IMR-90 (cell line): ENCODE measurements at regions not wholly inside any gene's neighbourhood (a gene's known extent, or its start where the extent isn't known, plus 50 kb on each side); places are given as distances from the start of the nearest gene placed in this dataset.

Source experiments
- ATAC-seq: fragments of 200-7000 bp; cut with Tn5 transposase; 2 replicates; pipeline ENCODE4 v1.9.1; 2020; ENCODE audit warnings: low read depth, mild to moderate bottlenecking, moderate library complexity
- BruUV-seq: library from RNA; stranded (reverse); fragments of 400-500 nt; replicated peaks from 2 replicates; lab custom pipeline; 2021; lab: Mats Ljungman, UMichigan
- CTCF ChIA-PET: fragments of 300-600 bp; formaldehyde crosslinking; extraction: SDS; loops from one replicate; lab custom pipeline; 2021; ENCODE audit warnings: antibody characterized with exemption; lab: Yijun Ruan, JAX
- POLR2A ChIA-PET: fragments of 300-600 bp; sonication (Branson Sonifier 250); formaldehyde crosslinking; loops from one replicate; lab custom pipeline; 2022; ENCODE audit warnings: antibody characterized with exemption; ENCODE audit not compliant: unreplicated experiment; lab: Charles Lee
- DNase-seq: peaks from one replicate; pipeline ENCODE4 v3.0.0; 2013
- H2AFZ ChIP-seq: replicated peaks from 2 replicates; pipeline ENCODE3; 2013; ENCODE audit warnings: low read length, mild to moderate bottlenecking; ENCODE audit not compliant: poor library complexity
- H2AK5ac ChIP-seq: 2 replicates; pipeline ENCODE4 v1.6.1; 2013; ENCODE audit warnings: low read depth, low read length, inconsistent platforms
- H2AK9ac ChIP-seq: replicated peaks from 2 replicates; pipeline ENCODE3; 2013; ENCODE audit warnings: mild to moderate bottlenecking, low read depth, low read length, moderate library complexity; ENCODE audit not compliant: poor library complexity
- H2BK120ac ChIP-seq: 2 replicates; pipeline ENCODE4 v1.6.1; 2013; ENCODE audit warnings: low read depth, low read length, inconsistent platforms
- H2BK15ac ChIP-seq: 3 replicates; pipeline ENCODE4 v1.6.1; 2013; ENCODE audit warnings: low read depth, low read length, inconsistent platforms
- H2BK20ac ChIP-seq: 2 replicates; pipeline ENCODE4 v1.6.1; 2013; ENCODE audit warnings: low read depth, mild to moderate bottlenecking, inconsistent platforms, low read length, moderate library complexity
- H2BK5ac ChIP-seq: 2 replicates; pipeline ENCODE4 v1.6.1; 2013; ENCODE audit warnings: mild to moderate bottlenecking, low read depth, low read length, inconsistent platforms; ENCODE audit not compliant: poor library complexity, severe bottlenecking
- H3K14ac ChIP-seq: replicated peaks from 2 replicates; pipeline ENCODE4 v1.6.1; 2013; ENCODE audit warnings: low read depth, low read length, inconsistent platforms
- H3K18ac ChIP-seq: 2 replicates; pipeline ENCODE4 v1.6.1; 2013; ENCODE audit warnings: low read depth, low read length, control low read depth
- H3K23ac ChIP-seq: 2 replicates; pipeline ENCODE4 v1.6.1; 2013; ENCODE audit warnings: low read depth, low read length, inconsistent platforms
- H3K27ac ChIP-seq: 2 replicates; pipeline ENCODE4 v1.5.1; 2013; ENCODE audit warnings: mild to moderate bottlenecking, control low read depth, low read length; ENCODE audit not compliant: insufficient read depth
- H3K27me3 ChIP-seq: 2 replicates; pipeline ENCODE4 v1.6.1; 2013; ENCODE audit warnings: low read length; ENCODE audit not compliant: control insufficient read depth, insufficient read depth
- H3K36me3 ChIP-seq: 2 replicates; pipeline ENCODE4 v1.6.1; 2013; ENCODE audit warnings: low read length, mixed read lengths; ENCODE audit not compliant: control insufficient read depth, insufficient read depth
- H3K4ac ChIP-seq: 2 replicates; pipeline ENCODE4 v1.6.1; 2013; ENCODE audit warnings: low read depth, low read length, inconsistent platforms
- H3K4me1 ChIP-seq: 2 replicates; pipeline ENCODE4 v1.6.1; 2013; ENCODE audit warnings: low read length, mixed read lengths; ENCODE audit not compliant: control insufficient read depth, insufficient read depth
- H3K4me2 ChIP-seq: 2 replicates; pipeline ENCODE4 v1.6.1; 2013; ENCODE audit warnings: low read depth, mild to moderate bottlenecking, control low read depth, low read length, moderate library complexity
- H3K4me3 ChIP-seq: 2 replicates; pipeline ENCODE4 v1.5.1; 2013; ENCODE audit warnings: low read depth, mild to moderate bottlenecking, control low read depth, low read length, moderate library complexity; ENCODE audit not compliant: insufficient read depth
- H3K56ac ChIP-seq: 2 replicates; pipeline ENCODE4 v1.6.1; 2013; ENCODE audit warnings: low read length, inconsistent platforms; ENCODE audit not compliant: insufficient read depth; ENCODE audit errors: extremely low read depth
- H3K79me1 ChIP-seq, 2 experiments: 2 replicates each; pipeline ENCODE4 v1.6.1; 2013; ENCODE audit warnings: low read length in 2 of 2, inconsistent platforms in 1 of 2, low read depth in 1 of 2
- H3K9ac ChIP-seq: 2 replicates; pipeline ENCODE4 v1.6.1; 2013; ENCODE audit warnings: low read depth, low read length, control low read depth
- H3K9me1 ChIP-seq: 2 replicates; pipeline ENCODE4 v1.6.1; 2013; ENCODE audit warnings: low read length, inconsistent platforms; ENCODE audit not compliant: insufficient read depth
- H3K9me3 ChIP-seq: 2 replicates; pipeline ENCODE4 v1.6.1; 2013; ENCODE audit warnings: low read length; ENCODE audit not compliant: control insufficient read depth, insufficient read depth
- H4K20me1 ChIP-seq: 2 replicates; pipeline ENCODE4 v1.6.1; 2013; ENCODE audit warnings: low read length, inconsistent platforms; ENCODE audit not compliant: insufficient read depth
- H4K5ac ChIP-seq: 2 replicates; pipeline ENCODE4 v1.6.1; 2013; ENCODE audit warnings: mild to moderate bottlenecking, low read depth, low read length, control low read depth
- H4K8ac ChIP-seq, 2 experiments: 2 replicates each; pipeline ENCODE4 v1.6.1; 2013; ENCODE audit warnings: low read depth in 2 of 2, low read length in 2 of 2, control low read depth in 1 of 2, inconsistent platforms in 1 of 2
- H4K91ac ChIP-seq: 2 replicates; pipeline ENCODE4 v1.6.1; 2013; ENCODE audit warnings: low read depth, low read length, inconsistent platforms; ENCODE audit not compliant: insufficient read depth
- BHLHE40 ChIP-seq: fragments of 150-350 bp; IDR thresholded peaks from 2 replicates; pipeline ENCODE4 v1.6.1; 2016; ENCODE audit warnings: mild to moderate bottlenecking, low read depth, low read length
- CHD1 ChIP-seq: IDR thresholded peaks from 2 replicates; pipeline ENCODE4 v1.6.1; 2012; ENCODE audit warnings: low read depth, low read length, improper control_type of control experiment
- FOS ChIP-seq: fragments of 150-350 bp; IDR thresholded peaks from 2 replicates; pipeline ENCODE4 v1.6.1; 2016; ENCODE audit warnings: low read depth, low read length
- MAZ ChIP-seq: IDR thresholded peaks from 2 replicates; pipeline ENCODE4 v1.6.1; 2012; ENCODE audit warnings: low read depth, mild to moderate bottlenecking, low read length, improper control_type of control experiment, moderate library complexity, borderline replicate concordance
- MXI1 ChIP-seq: IDR thresholded peaks from 2 replicates; pipeline ENCODE4 v1.6.1; 2012; ENCODE audit warnings: low read depth, mild to moderate bottlenecking, low read length, moderate library complexity, borderline replicate concordance
- NFE2L2 ChIP-seq: fragments of 150-350 bp; IDR thresholded peaks from 2 replicates; pipeline ENCODE4 v1.6.1; 2016; ENCODE audit warnings: low read depth, mild to moderate bottlenecking, low read length
- RAD21 ChIP-seq: IDR thresholded peaks from 2 replicates; pipeline ENCODE4 v1.6.1; 2012; ENCODE audit warnings: low read length, improper control_type of control experiment
- RFX5 ChIP-seq: IDR thresholded peaks from 2 replicates; pipeline ENCODE4 v1.8.0; 2012; ENCODE audit warnings: low read depth, mild to moderate bottlenecking, low read length, moderate library complexity
- WGBS, 2 experiments: methylation state at CpG; one replicate each; pipeline versions ENCODE4 v1.1.5 to v1.1.7; 2013; ENCODE audit warnings: missing lambda C conversion rate in 2 of 2; ENCODE audit not compliant: insufficient read length in 1 of 2; ENCODE audit errors: extremely low coverage in 2 of 2; 5-methylcytosine and 5-hydroxymethylcytosine counted together
- dilution Hi-C: fragments of 300-500 bp; cut with HindIII; formaldehyde crosslinking; loops from one replicate; pipeline ENCODE4 v1.14.3; 2018; ENCODE audit warnings: low sequenced_read_pairs; ENCODE audit not compliant: unreplicated experiment
- in situ Hi-C: fragments of 300-500 bp; cut with MboI; formaldehyde crosslinking; loops from 3 replicates; pipeline ENCODE4 v1.14.3; 2019; ENCODE audit warnings: low sequenced_read_pairs, inconsistent platforms, mixed read lengths
- intact Hi-C: fragments of 100-400 bp; cut with micrococcal nuclease; formaldehyde crosslinking; loops from 2 replicates; pipeline ENCODE4 v1.10.0; 2022
- TF ChIP-seq, protein P1 (sequence below): fragments of 150-350 bp; IDR thresholded peaks from 2 replicates; pipeline ENCODE4 v1.6.1; 2016; ENCODE audit warnings: low read depth, mild to moderate bottlenecking, low read length, moderate library complexity, borderline replicate concordance
- TF ChIP-seq, protein P2 (sequence below): conservative IDR thresholded peaks from 2 replicates; pipeline ENCODE4 v1.5.1; 2012; ENCODE audit warnings: mild to moderate bottlenecking, low read depth, low read length, improper control_type of control experiment
- TF ChIP-seq, protein P3 (sequence below): fragments of 150-350 bp; IDR thresholded peaks from 2 replicates; pipeline ENCODE4 v1.6.1; 2017; ENCODE audit warnings: mild to moderate bottlenecking, antibody characterized with exemption, low read length, low read depth

DNA sequence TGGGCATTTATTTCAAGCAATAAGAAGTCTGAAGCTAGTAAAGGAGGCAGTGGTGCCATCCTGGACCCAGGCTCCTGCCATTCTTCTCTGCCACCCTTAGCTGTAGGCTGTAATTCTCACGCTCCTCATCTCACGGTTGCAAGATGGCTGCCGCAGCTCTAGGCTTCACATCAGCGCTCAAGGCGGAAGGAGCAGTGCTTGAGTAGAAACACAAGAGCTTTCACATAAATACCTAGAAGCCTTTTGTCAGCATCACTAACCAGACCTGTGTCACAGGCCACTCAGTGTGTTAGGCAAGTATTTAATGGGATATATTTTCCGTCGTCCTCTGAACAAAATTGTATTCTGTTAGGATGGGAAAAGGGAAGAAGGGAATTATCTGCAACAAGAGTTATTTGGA lies 118.9 kb upstream of the KLF14 start:
- Histone ChIP-seq H3K56ac (no peak overlapping the region), H3K4me1 (peaks cover 9% of the 10 kb centered on the region), H3K4me2 (no peak overlapping the region), H2AFZ (no peak overlapping the region), H3K4me3 (no peak overlapping the region), H2BK20ac (peak overlapping the region; percentile 84), H2AK9ac (peak overlapping the region; percentile 70), H3K14ac (peak overlapping the region; percentile 66), H3K9me1 (peaks cover 11% of the 10 kb centered on the region), H3K36me3 (peaks cover 20% of the 10 kb centered on the region), H3K27me3 (no peaks in the 10 kb centered on the region), H3K27ac (peak overlapping the region; percentile 13; the same call in 1 of the 2 replicates), H2BK120ac (peak overlapping the region; percentile 91), H2BK5ac (peak overlapping the region; percentile 97), H2AK5ac (peak overlapping the region; percentile 94), H4K20me1 (no peaks in the 10 kb centered on the region), H3K18ac (peak overlapping the region; percentile 67; the same call in 1 of the 2 replicates), H2BK15ac (peak overlapping the region; percentile 87; the same call in 2 of the 3 replicates), H4K5ac (peak overlapping the region; percentile 4; the same call in 1 of the 2 replicates), H3K9me3 (peaks cover 10% of the 10 kb centered on the region), H3K4ac (peak overlapping the region; percentile 78), H3K23ac (peak overlapping the region; percentile 14; the same call in 1 of the 2 replicates), H3K79me1 (peaks cover 13 to 37% of the 10 kb centered on the region in 2 experiments; a peak in 3 of 4 replicates), H3K9ac (no peak overlapping the region), H4K91ac (peak overlapping the region; percentile 86), H4K8ac (peak overlapping the region; percentile 13 to 74; a peak in 3 of 4 replicates)
- DNase-seq (no peak), ATAC-seq (no peak)
- ChIA-PET CTCF (no interaction called here), POLR2A (no interaction called here)
- dilution Hi-C loops (no loop called here), intact Hi-C loops (no loop called here), in situ Hi-C loops (no loop called here)
- BruUV-seq, result no TSS peak
- WGBS, 2 experiments, result no CpG with 5 or more reads among the region's 7 CpGs
- TF ChIP-seq MXI1 (no peak), CHD1 (no peak), BHLHE40 (no peak), FOS (no peak), RFX5 (no peak), NFE2L2 (no peak), MAZ (no peak), RAD21 (no peak)
- TF ChIP-seq, protein P1, sequence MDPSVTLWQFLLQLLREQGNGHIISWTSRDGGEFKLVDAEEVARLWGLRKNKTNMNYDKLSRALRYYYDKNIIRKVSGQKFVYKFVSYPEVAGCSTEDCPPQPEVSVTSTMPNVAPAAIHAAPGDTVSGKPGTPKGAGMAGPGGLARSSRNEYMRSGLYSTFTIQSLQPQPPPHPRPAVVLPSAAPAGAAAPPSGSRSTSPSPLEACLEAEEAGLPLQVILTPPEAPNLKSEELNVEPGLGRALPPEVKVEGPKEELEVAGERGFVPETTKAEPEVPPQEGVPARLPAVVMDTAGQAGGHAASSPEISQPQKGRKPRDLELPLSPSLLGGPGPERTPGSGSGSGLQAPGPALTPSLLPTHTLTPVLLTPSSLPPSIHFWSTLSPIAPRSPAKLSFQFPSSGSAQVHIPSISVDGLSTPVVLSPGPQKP, result no peak
- TF ChIP-seq, protein P2, sequence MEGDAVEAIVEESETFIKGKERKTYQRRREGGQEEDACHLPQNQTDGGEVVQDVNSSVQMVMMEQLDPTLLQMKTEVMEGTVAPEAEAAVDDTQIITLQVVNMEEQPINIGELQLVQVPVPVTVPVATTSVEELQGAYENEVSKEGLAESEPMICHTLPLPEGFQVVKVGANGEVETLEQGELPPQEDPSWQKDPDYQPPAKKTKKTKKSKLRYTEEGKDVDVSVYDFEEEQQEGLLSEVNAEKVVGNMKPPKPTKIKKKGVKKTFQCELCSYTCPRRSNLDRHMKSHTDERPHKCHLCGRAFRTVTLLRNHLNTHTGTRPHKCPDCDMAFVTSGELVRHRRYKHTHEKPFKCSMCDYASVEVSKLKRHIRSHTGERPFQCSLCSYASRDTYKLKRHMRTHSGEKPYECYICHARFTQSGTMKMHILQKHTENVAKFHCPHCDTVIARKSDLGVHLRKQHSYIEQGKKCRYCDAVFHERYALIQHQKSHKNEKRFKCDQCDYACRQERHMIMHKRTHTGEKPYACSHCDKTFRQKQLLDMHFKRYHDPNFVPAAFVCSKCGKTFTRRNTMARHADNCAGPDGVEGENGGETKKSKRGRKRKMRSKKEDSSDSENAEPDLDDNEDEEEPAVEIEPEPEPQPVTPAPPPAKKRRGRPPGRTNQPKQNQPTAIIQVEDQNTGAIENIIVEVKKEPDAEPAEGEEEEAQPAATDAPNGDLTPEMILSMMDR, result no peak
- TF ChIP-seq, protein P3, sequence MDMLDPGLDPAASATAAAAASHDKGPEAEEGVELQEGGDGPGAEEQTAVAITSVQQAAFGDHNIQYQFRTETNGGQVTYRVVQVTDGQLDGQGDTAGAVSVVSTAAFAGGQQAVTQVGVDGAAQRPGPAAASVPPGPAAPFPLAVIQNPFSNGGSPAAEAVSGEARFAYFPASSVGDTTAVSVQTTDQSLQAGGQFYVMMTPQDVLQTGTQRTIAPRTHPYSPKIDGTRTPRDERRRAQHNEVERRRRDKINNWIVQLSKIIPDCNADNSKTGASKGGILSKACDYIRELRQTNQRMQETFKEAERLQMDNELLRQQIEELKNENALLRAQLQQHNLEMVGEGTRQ, result no peak
